ENCODE measurements at regions not wholly inside any gene's neighbourhood (a gene's known extent, or its start where the extent isn't known, plus 50 kb on each side); places are given as distances from the start of the nearest gene placed in this dataset.

- Histone ChIP-seq H3K9me2 (ENCODE audit: insufficient read depth) (no peaks in the 10 kb centered on the region), H3K27ac (no peak overlapping the region), H3K36me3 (ENCODE audit: low read depth) (no peaks in the 10 kb centered on the region), H3K79me2 (ENCODE audit: low read depth) (no peaks in the 10 kb centered on the region), H3K27me3 (ENCODE audit: insufficient read depth, low read depth) (no peaks in the 10 kb centered on the region), H3K4me2 (no peak overlapping the region), H3K4me3 (no peak overlapping the region), H3K4me1 (replicated peaks; ENCODE audit: insufficient read depth) (no peaks in the 10 kb centered on the region), H4K20me1 (ENCODE audit: insufficient read depth) (no peaks in the 10 kb centered on the region), H3K9me3 (ENCODE audit: insufficient read depth, low read depth) (no peaks in the 10 kb centered on the region), H3F3A (ENCODE audit: insufficient read depth, low read depth) (no peaks in the 10 kb centered on the region), H2AFZ (0 out of 2 replicates have a peak overlapping the region, but pooled peaks have one; percentile 34)
- ChIA-PET POLR2A (ENCODE audit: unreplicated experiment) (no interaction called here), CTCF (no interaction called here)
- no TSS peak for BruUV-seq (replicated peaks)
- DNase-seq = no peak
- intact Hi-C loops (cut with micrococcal nuclease; ENCODE audit: unreplicated experiment) = no loop called here
- TF ChIP-seq, protein P1, sequence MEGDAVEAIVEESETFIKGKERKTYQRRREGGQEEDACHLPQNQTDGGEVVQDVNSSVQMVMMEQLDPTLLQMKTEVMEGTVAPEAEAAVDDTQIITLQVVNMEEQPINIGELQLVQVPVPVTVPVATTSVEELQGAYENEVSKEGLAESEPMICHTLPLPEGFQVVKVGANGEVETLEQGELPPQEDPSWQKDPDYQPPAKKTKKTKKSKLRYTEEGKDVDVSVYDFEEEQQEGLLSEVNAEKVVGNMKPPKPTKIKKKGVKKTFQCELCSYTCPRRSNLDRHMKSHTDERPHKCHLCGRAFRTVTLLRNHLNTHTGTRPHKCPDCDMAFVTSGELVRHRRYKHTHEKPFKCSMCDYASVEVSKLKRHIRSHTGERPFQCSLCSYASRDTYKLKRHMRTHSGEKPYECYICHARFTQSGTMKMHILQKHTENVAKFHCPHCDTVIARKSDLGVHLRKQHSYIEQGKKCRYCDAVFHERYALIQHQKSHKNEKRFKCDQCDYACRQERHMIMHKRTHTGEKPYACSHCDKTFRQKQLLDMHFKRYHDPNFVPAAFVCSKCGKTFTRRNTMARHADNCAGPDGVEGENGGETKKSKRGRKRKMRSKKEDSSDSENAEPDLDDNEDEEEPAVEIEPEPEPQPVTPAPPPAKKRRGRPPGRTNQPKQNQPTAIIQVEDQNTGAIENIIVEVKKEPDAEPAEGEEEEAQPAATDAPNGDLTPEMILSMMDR (conservative IDR thresholded peaks at IDR 0.05) = no peak
- TF ChIP-seq EZH2 (IDR thresholded peaks at IDR 0.05; ENCODE audit: low read depth) = no peak
Observed at GRCh38 chr4:27764526-27764837, 903.8 kb downstream of the STIM2 start.

GRCh38 chr4:27770895-27771294 is 910.3 kb downstream of the STIM2 start:
- H2AFZ ChIP-seq = no peak overlapping the region
- H3K4me3 ChIP-seq = no peak overlapping the region
- H3K4me2 ChIP-seq = no peak overlapping the region
- no peak for TF ChIP-seq EZH2 (IDR thresholded peaks at IDR 0.05; ENCODE audit: low read depth)
- ChIA-PET CTCF (no interaction called here), POLR2A (ENCODE audit: unreplicated experiment) (no interaction called here)
- H3F3A ChIP-seq (ENCODE audit: insufficient read depth, low read depth) = no peaks in the 10 kb centered on the region
- no peak overlapping the region for H3K27ac ChIP-seq
- H3K9me3 ChIP-seq (ENCODE audit: insufficient read depth, low read depth) = no peaks in the 10 kb centered on the region
- no peaks in the 10 kb centered on the region for H3K9me2 ChIP-seq (ENCODE audit: insufficient read depth)
- BruUV-seq (replicated peaks) = no TSS peak
- no peaks in the 10 kb centered on the region for H4K20me1 ChIP-seq (ENCODE audit: insufficient read depth)
- H3K27me3 ChIP-seq (ENCODE audit: insufficient read depth, low read depth) = no peaks in the 10 kb centered on the region
- H3K36me3 ChIP-seq (ENCODE audit: low read depth) = no peaks in the 10 kb centered on the region
- H3K4me1 ChIP-seq (replicated peaks; ENCODE audit: insufficient read depth) = no peaks in the 10 kb centered on the region
- no peak for DNase-seq
- intact Hi-C loops (cut with micrococcal nuclease; ENCODE audit: unreplicated experiment) = no loop called here
- H3K79me2 ChIP-seq (ENCODE audit: low read depth) = no peaks in the 10 kb centered on the region

GRCh38 chr4:27775156-27775555 is 914.5 kb downstream of the STIM2 start:
- Histone ChIP-seq H3K4me1 (replicated peaks; ENCODE audit: insufficient read depth) (no peaks in the 10 kb centered on the region), H3K79me2 (ENCODE audit: low read depth) (no peaks in the 10 kb centered on the region), H3K4me2 (no peak overlapping the region), H3F3A (ENCODE audit: insufficient read depth, low read depth) (no peaks in the 10 kb centered on the region), H3K9me3 (ENCODE audit: insufficient read depth, low read depth) (no peaks in the 10 kb centered on the region), H2AFZ (no peak overlapping the region), H3K27ac (no peak overlapping the region), H3K9me2 (ENCODE audit: insufficient read depth) (no peaks in the 10 kb centered on the region), H4K20me1 (ENCODE audit: insufficient read depth) (no peaks in the 10 kb centered on the region), H3K4me3 (no peak overlapping the region), H3K27me3 (ENCODE audit: insufficient read depth, low read depth) (no peaks in the 10 kb centered on the region), H3K36me3 (ENCODE audit: low read depth) (no peaks in the 10 kb centered on the region)
- no TSS peak for BruUV-seq (replicated peaks)
- ChIA-PET CTCF (no interaction called here), POLR2A (ENCODE audit: unreplicated experiment) (no interaction called here)
- intact Hi-C loops (cut with micrococcal nuclease; ENCODE audit: unreplicated experiment) = no loop called here
- DNase-seq = no peak
- TF ChIP-seq EZH2 (IDR thresholded peaks at IDR 0.05; ENCODE audit: low read depth) = no peak
- TF ChIP-seq, protein P1 (conservative IDR thresholded peaks at IDR 0.05) = no peak

DNA sequence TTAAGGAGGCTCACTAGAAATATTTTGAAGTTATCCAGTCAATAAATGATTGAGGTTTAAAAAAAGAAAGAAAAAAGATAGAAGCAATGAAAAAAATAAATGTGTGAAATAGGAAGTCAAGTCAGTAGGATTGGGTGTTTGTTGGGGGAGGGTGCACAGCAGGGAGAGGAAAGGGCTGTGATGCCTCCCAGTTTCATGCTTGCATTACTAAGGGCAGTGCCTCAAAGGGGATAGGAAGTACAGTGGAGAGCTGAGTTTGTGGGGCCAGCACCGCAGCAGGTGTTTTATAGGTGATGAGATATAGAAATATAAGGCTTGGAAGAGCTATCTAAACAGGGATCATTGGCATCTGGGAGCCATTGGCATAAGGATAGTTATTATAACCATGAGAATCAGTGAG is 919.2 kb downstream of the STIM2 start:
- H2AFZ ChIP-seq = no peak overlapping the region
- H3K79me2 ChIP-seq (ENCODE audit: low read depth) = no peaks in the 10 kb centered on the region
- H3K9me3 ChIP-seq (ENCODE audit: insufficient read depth, low read depth) = no peaks in the 10 kb centered on the region
- no peaks in the 10 kb centered on the region for H3K36me3 ChIP-seq (ENCODE audit: low read depth)
- ChIA-PET CTCF (no interaction called here), POLR2A (ENCODE audit: unreplicated experiment) (no interaction called here)
- no peak overlapping the region for H3K27ac ChIP-seq
- intact Hi-C loops (cut with micrococcal nuclease; ENCODE audit: unreplicated experiment) = no loop called here
- no peaks in the 10 kb centered on the region for H3K9me2 ChIP-seq (ENCODE audit: insufficient read depth)
- TF ChIP-seq EZH2 (IDR thresholded peaks at IDR 0.05; ENCODE audit: low read depth) = no peak
- TF ChIP-seq, protein P1 (conservative IDR thresholded peaks at IDR 0.05) = no peak
- no peak overlapping the region for H3K4me2 ChIP-seq
- H3K4me1 ChIP-seq (replicated peaks; ENCODE audit: insufficient read depth) = no peaks in the 10 kb centered on the region
- no TSS peak for BruUV-seq (replicated peaks)
- no peak for DNase-seq
- no peak overlapping the region for H3K4me3 ChIP-seq
- H3K27me3 ChIP-seq (ENCODE audit: insufficient read depth, low read depth) = no peaks in the 10 kb centered on the region
- no peaks in the 10 kb centered on the region for H4K20me1 ChIP-seq (ENCODE audit: insufficient read depth)
- no peaks in the 10 kb centered on the region for H3F3A ChIP-seq (ENCODE audit: insufficient read depth, low read depth)
